NCI-H2107 (cell line): ENCODE measurements at regions not wholly inside any gene's neighbourhood (a gene's known extent, or its start where the extent isn't known, plus 50 kb on each side); places are given as distances from the start of the nearest gene placed in this dataset.

Experiments used
- DNase-seq: peaks from one replicate; lab custom pipeline; 2025; lab: John Stamatoyannopoulos, UW

GRCh38 chr10:22766693-22767092 lies 52.3 kb upstream of the PIP4K2A start:
- DNase-seq: no peak

- DNase-seq: no peak
Measured at GRCh38 chr10:22765660-22766547, 51.5 kb upstream of the PIP4K2A start.

GRCh38 chr10:22764639-22765038 lies 50.3 kb upstream of the PIP4K2A start:
- DNase-seq: no peak
